DMS 273 (cell line): ENCODE measurements at regions not wholly inside any gene's neighbourhood (a gene's known extent, or its start where the extent isn't known, plus 50 kb on each side); places are given as distances from the start of the nearest gene placed in this dataset.
"Not testable (repeated sequence)": the region's sequence is repeated elsewhere in the genome, so short reads cannot be mapped to it uniquely, and the experiment has no call there.

Experiments used
- DNase-seq: peaks from one replicate; lab custom pipeline; 2025; ENCODE audit not compliant: unreplicated experiment; lab: John Stamatoyannopoulos, UW

GRCh38 chr2:31736695-31737454, 156.1 kb upstream of the SRD5A2 start:
- DNase-seq = no peak

- no peak for DNase-seq
These were observed 155.0 kb upstream of the SRD5A2 start for GRCh38 chr2:31735716-31736115.

GRCh38 chr2:31729442-31730092, 148.8 kb upstream of the SRD5A2 start:
- DNase-seq = peak; percentile 49

- no peak for DNase-seq
These were observed 148.3 kb upstream of the SRD5A2 start for GRCh38 chr2:31729065-31729439.

GRCh38 chr2:31728406-31729064, 147.8 kb upstream of the SRD5A2 start:
- DNase-seq = no peak

- DNase-seq = no peak
These were observed 145.7 kb upstream of the SRD5A2 start for GRCh38 chr2:31726457-31726856.

- DNase-seq = no peak
These were observed 144.7 kb upstream of the SRD5A2 start for GRCh38 chr2:31725444-31725843.

GRCh38 chr2:31711737-31712136, 131.0 kb upstream of the SRD5A2 start:
- no peak for DNase-seq

GRCh38 chr2:31710121-31710520, 129.4 kb upstream of the SRD5A2 start:
- no peak for DNase-seq

- DNase-seq = no peak
These were observed 127.3 kb upstream of the SRD5A2 start for GRCh38 chr2:31707992-31708391.

- no peak for DNase-seq
These were observed 123.9 kb upstream of the SRD5A2 start for GRCh38 chr2:31704561-31705212.

GRCh38 chr2:31703253-31703652, 122.5 kb upstream of the SRD5A2 start:
- no peak for DNase-seq

- DNase-seq = no peak
These were observed 118.0 kb upstream of the SRD5A2 start for GRCh38 chr2:31698722-31699121.

GRCh38 chr2:31696068-31696467, 115.3 kb upstream of the SRD5A2 start:
- DNase-seq = no peak

- peak; percentile 52 for DNase-seq
These were observed 113.7 kb upstream of the SRD5A2 start for GRCh38 chr2:31694444-31694843.

- peak; percentile 14 for DNase-seq
These were observed 113.1 kb upstream of the SRD5A2 start for GRCh38 chr2:31693882-31694281.

GRCh38 chr2:31688282-31688681, 107.5 kb upstream of the SRD5A2 start:
- peak; percentile 24 for DNase-seq

GRCh38 chr2:31683506-31683905, 102.8 kb upstream of the SRD5A2 start:
- DNase-seq = not testable (repeated sequence)

GRCh38 chr2:31675485-31675901, 94.8 kb upstream of the SRD5A2 start:
- DNase-seq = peak; percentile 36

GRCh38 chr2:31674446-31674845, 93.7 kb upstream of the SRD5A2 start:
- DNase-seq = no peak

- no peak for DNase-seq
These were observed 86.1 kb upstream of the SRD5A2 start for GRCh38 chr2:31666878-31667277.
